ENCODE measurements at regions not wholly inside any gene's neighbourhood (a gene's known extent, or its start where the extent isn't known, plus 50 kb on each side); places are given as distances from the start of the nearest gene placed in this dataset.

DNA sequence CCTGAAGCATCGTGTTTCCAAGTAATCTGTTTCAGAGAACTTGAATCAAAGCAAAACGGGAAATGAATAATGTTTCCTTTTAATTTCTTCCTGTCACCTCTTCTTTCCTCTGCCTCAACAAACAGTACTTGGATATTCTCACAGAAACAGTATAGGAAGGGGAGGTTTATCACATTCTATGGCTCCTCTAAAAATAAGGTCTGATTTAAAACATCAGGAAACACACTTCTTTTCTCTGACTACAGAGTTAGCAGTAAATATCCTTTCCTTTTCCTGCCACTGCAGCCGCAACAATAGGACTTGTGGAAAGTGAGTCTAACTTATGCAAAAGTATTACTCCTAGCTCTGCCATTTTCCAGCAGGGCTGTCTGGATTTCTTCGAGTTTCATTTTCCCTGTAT lies 62.3 kb downstream of the CH25H start:
- Histone ChIP-seq H3K4me2 (ENCODE audit: control insufficient read depth, extremely low read depth, insufficient read depth, low read depth, low read length) (no peak overlapping the region), H3K79me2 (ENCODE audit: control insufficient read depth, insufficient read depth, low read length) (no peaks in the 10 kb centered on the region), H3K4me1 (ENCODE audit: control insufficient read depth, extremely low read depth, insufficient read depth, low read length) (peaks cover 4% of the 10 kb centered on the region), H2AFZ (ENCODE audit: control insufficient read depth, low read length) (no peak overlapping the region), H3K27me3 (ENCODE audit: control insufficient read depth, extremely low read depth, insufficient read depth, low read length) (no peaks in the 10 kb centered on the region), H3K36me3 (ENCODE audit: control insufficient read depth in 2 of 2, extremely low read depth in 1 of 2, insufficient read depth in 2 of 2, low read length in 2 of 2) (no peaks in the 10 kb centered on the region), H3K9ac (ENCODE audit: control insufficient read depth, extremely low read depth, insufficient read depth, low read length) (no peak overlapping the region), H3K27ac (ENCODE audit: control insufficient read depth, insufficient read depth, low read length) (no peak overlapping the region), H3K9me3 (ENCODE audit: control insufficient read depth, low read depth, low read length) (no peaks in the 10 kb centered on the region), H4K20me1 (ENCODE audit: control insufficient read depth, extremely low read depth, insufficient read depth, low read length) (no peaks in the 10 kb centered on the region), H3K9me1 (ENCODE audit: control insufficient read depth, extremely low read depth, insufficient read depth, low read length) (no peaks in the 10 kb centered on the region), H3K4me3 (ENCODE audit: control insufficient read depth in 2 of 3, extremely low read depth in 1 of 3, insufficient read depth in 2 of 3, low read depth in 1 of 3, low read length in 3 of 3) (no peak overlapping the region)
- no peak for TF ChIP-seq CTCF (optimal IDR thresholded peaks at IDR 0.05 in 1 of 3, IDR thresholded peaks at IDR 0.05 in 1 of 3, conservative IDR thresholded peaks at IDR 0.05 in 1 of 3; ENCODE audit: extremely low read depth in 1 of 3, insufficient read depth in 2 of 3, low read length in 3 of 3)
- TF ChIP-seq EZH2 (IDR thresholded peaks at IDR 0.05; ENCODE audit: low read length) = no peak
- dilution Hi-C loops (cut with MboI; ENCODE audit: extremely low pct_ligation_motif_present, low sequenced_read_pairs) = no loop called here
- no peak for FAIRE-seq
- no peak for DNase-seq (ENCODE audit: low read depth, low spot score)

DNA sequence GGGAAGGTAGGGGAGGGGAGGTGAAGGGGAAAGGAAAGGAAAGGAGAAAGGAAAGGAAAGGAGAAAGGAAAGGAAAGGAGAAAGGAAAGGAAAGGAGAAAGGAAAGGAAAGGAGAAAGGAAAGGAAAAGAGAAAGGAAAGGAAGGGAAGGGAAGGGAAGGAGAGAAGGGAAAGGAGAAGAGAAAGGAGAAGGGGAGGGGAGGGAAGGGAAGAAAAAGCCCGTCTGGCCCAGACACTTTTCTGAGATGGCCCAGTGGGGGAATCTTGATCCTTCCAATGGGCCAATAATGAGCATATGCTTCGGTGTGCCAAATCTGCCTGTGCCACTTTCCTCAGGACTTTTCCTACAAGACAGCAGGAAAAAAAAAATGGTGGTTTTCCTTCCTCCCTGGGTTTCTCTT lies 64.5 kb downstream of the CH25H start:
- no peak overlapping the region for H3K9ac ChIP-seq (ENCODE audit: control insufficient read depth, extremely low read depth, insufficient read depth, low read length)
- no peaks in the 10 kb centered on the region for H3K36me3 ChIP-seq (ENCODE audit: control insufficient read depth in 2 of 2, extremely low read depth in 1 of 2, insufficient read depth in 2 of 2, low read length in 2 of 2)
- no peak overlapping the region for H3K4me2 ChIP-seq (ENCODE audit: control insufficient read depth, extremely low read depth, insufficient read depth, low read depth, low read length)
- H3K4me3 ChIP-seq (ENCODE audit: control insufficient read depth in 2 of 3, extremely low read depth in 1 of 3, insufficient read depth in 2 of 3, low read depth in 1 of 3, low read length in 3 of 3) = no peak overlapping the region
- H3K4me1 ChIP-seq (ENCODE audit: control insufficient read depth, extremely low read depth, insufficient read depth, low read length) = peaks cover 10% of the 10 kb centered on the region
- DNase-seq (ENCODE audit: low read depth, low spot score) (no peak), FAIRE-seq (no peak)
- H3K27me3 ChIP-seq (ENCODE audit: control insufficient read depth, extremely low read depth, insufficient read depth, low read length) = no peaks in the 10 kb centered on the region
- no peaks in the 10 kb centered on the region for H4K20me1 ChIP-seq (ENCODE audit: control insufficient read depth, extremely low read depth, insufficient read depth, low read length)
- no peaks in the 10 kb centered on the region for H3K9me3 ChIP-seq (ENCODE audit: control insufficient read depth, low read depth, low read length)
- no peaks in the 10 kb centered on the region for H3K9me1 ChIP-seq (ENCODE audit: control insufficient read depth, extremely low read depth, insufficient read depth, low read length)
- dilution Hi-C loops (cut with MboI; ENCODE audit: extremely low pct_ligation_motif_present, low sequenced_read_pairs) = no loop called here
- no peaks in the 10 kb centered on the region for H3K79me2 ChIP-seq (ENCODE audit: control insufficient read depth, insufficient read depth, low read length)
- no peak overlapping the region for H2AFZ ChIP-seq (ENCODE audit: control insufficient read depth, low read length)
- TF ChIP-seq EZH2 (IDR thresholded peaks at IDR 0.05; ENCODE audit: low read length) = no peak
- TF ChIP-seq CTCF (optimal IDR thresholded peaks at IDR 0.05 in 1 of 3, IDR thresholded peaks at IDR 0.05 in 1 of 3, conservative IDR thresholded peaks at IDR 0.05 in 1 of 3; ENCODE audit: extremely low read depth in 1 of 3, insufficient read depth in 2 of 3, low read length in 3 of 3) = no peak
- no peak overlapping the region for H3K27ac ChIP-seq (ENCODE audit: control insufficient read depth, insufficient read depth, low read length)
